ENCODE measurements at regions not wholly inside any gene's neighbourhood (a gene's known extent, or its start where the extent isn't known, plus 50 kb on each side); places are given as distances from the start of the nearest gene placed in this dataset.

DNA sequence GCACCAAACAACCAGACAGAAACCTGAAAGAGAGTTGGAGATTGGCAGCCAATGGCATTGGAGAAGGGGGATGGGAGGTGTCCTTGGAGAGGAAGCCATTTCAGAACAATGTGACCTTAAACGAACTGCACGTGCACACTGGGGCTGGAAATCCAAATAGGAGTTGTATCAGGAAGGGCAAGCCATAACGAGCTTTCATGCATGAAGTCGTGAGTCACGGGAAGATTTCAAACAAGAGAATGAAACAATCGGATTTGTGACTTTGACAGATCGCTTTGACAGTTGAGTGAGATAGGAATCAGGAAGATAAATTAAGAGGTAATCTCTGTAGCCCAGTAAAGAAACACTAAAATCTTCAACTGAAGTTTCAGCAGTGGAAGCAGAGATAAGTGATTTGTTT, 445.8 kb upstream of the ZP4 start:
- TF ChIP-seq TAF1 (IDR thresholded peaks at IDR 0.05; ENCODE audit: low read depth, low read length): no peak
- TF ChIP-seq POLR2A (IDR thresholded peaks at IDR 0.05; ENCODE audit: low read depth, low read length): no peak
- no peak for TF ChIP-seq POLR2AphosphoS5 (IDR thresholded peaks at IDR 0.05; ENCODE audit: low read depth, low read length)
- no peak for TF ChIP-seq POU2F2 (IDR thresholded peaks at IDR 0.05; ENCODE audit: low read depth, low read length)

Measured in GM12891 (cell line).